Lung (tissue), 11 donors: ENCODE measurements at regions not wholly inside any gene's neighbourhood (a gene's known extent, or its start where the extent isn't known, plus 50 kb on each side); places are given as distances from the start of the nearest gene placed in this dataset.

Experiments used
- ATAC-seq: fragments of 200-7000 bp; cut with Tn5 transposase; one replicate; pipeline ENCODE4 v1.9.1; 2020; ENCODE audit warnings: moderate number of reproducible peaks; ENCODE audit not compliant: insufficient read depth, low FRiP score
- DNase-seq, 3 donors: peaks; one replicate each; pipeline ENCODE4 v3.0.0-alpha.2; 2013 to 2017
- H3K27ac ChIP-seq, 2 donors: one replicate each; pipeline ENCODE4 v1.5.1; 2013; ENCODE audit warnings: mild to moderate bottlenecking in 2 of 2, moderate library complexity in 2 of 2, control low read depth in 1 of 2, inconsistent platforms in 1 of 2, low read depth in 1 of 2, low read length in 1 of 2
- H3K27me3 ChIP-seq, 3 donors: one replicate each; pipeline ENCODE4 v1.5.1; 2013; ENCODE audit warnings: low read length in 2 of 3; ENCODE audit not compliant: control insufficient read depth in 3 of 3, insufficient read depth in 3 of 3
- H3K36me3 ChIP-seq, 4 donors: one replicate each; pipeline ENCODE4 v1.5.1; 2013; ENCODE audit warnings: low read length in 4 of 4, mild to moderate bottlenecking in 1 of 4, moderate library complexity in 1 of 4; ENCODE audit not compliant: control insufficient read depth in 4 of 4, insufficient read depth in 4 of 4
- H3K4me1 ChIP-seq, 5 donors: one replicate each; pipeline ENCODE4 v1.5.1; 2013; ENCODE audit warnings: low read length in 5 of 5, mild to moderate bottlenecking in 2 of 5, moderate library complexity in 1 of 5; ENCODE audit not compliant: control insufficient read depth in 5 of 5, insufficient read depth in 5 of 5
- H3K4me3 ChIP-seq: one replicate; pipeline ENCODE4 v1.5.1; 2013; ENCODE audit warnings: mild to moderate bottlenecking, control low read depth, moderate library complexity
- H3K9ac ChIP-seq, 2 donors: one replicate each; pipeline ENCODE4 v1.5.1; 2013; ENCODE audit warnings: low read length in 2 of 2, control low read depth in 1 of 2; ENCODE audit not compliant: insufficient read depth in 1 of 2
- H3K9me3 ChIP-seq, 4 donors: one replicate each; pipeline ENCODE4 v1.5.1; 2013; ENCODE audit warnings: low read length in 3 of 4, mild to moderate bottlenecking in 1 of 4, moderate library complexity in 1 of 4; ENCODE audit not compliant: control insufficient read depth in 4 of 4, insufficient read depth in 3 of 4
- CTCF ChIP-seq: IDR thresholded peaks from 2 replicates; pipeline ENCODE4 v1.5.1; 2012; ENCODE audit warnings: mild to moderate bottlenecking; ENCODE audit errors: control extremely low read depth, extremely low read depth
- WGBS, 2 donors: extraction: QIAGEN DNeasy Blood & Tissue Kit; methylation state at CpG; one replicate each; pipeline ENCODE4 v1.1.7; 2013; 5-methylcytosine and 5-hydroxymethylcytosine counted together
- donor health status: control.
- donor health status: control.
- donor health status: Bipolar disorder and iron deficiency.
- donor health status: healthy.
- donor health status: DM: yes; HTN: yes; CAD: no.

DNA sequence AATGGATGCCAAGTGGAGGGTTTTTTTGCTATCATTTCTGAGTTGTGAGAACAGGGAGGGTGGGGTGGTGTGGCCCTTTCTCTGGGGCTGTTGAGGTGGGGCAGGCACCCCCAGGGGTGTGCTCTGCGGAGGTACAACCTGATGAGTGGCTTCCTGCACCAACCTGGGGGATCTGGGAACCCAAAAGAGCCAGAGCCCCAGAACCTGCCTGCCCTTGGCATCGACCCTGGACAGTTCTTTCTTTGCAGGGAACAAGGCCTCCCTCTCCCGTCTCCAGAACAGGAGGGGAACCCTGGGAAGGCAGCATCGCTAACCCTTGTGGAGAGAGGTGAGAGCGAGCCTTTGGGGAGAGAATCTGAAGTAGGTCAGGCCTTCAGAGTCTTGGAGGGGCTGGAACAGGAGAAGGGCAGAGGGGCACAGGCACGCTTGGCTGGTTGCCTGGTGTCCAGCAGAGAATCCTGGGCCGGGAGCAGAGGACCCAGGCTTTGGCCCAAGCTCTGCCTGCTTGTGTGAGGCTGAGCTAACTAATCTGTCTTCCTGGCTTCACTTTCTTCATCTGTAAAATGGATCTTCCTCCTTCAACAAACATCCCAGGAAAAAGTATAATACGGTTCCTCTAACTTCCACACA, 84.9 kb downstream of the RHOB start:
- no peak overlapping the region for H3K27ac ChIP-seq
- H3K4me3 ChIP-seq, result no peak overlapping the region
- H3K27me3 ChIP-seq, result no peaks in the 10 kb centered on the region
- WGBS, 2 donors, result 69 to 74% methylated on average over 8 of the region's 8 CpGs
- no peak for TF ChIP-seq CTCF
- no peak overlapping the region for H3K9ac ChIP-seq
- peaks cover 0 to 16% (median 6%) of the 10 kb centered on the region in 5 donors for H3K4me1 ChIP-seq
- DNase-seq, result no peak
- ATAC-seq, result no peak
- H3K36me3 ChIP-seq, result no peaks in the 10 kb centered on the region
- H3K9me3 ChIP-seq, result no peaks in the 10 kb centered on the region

DNA sequence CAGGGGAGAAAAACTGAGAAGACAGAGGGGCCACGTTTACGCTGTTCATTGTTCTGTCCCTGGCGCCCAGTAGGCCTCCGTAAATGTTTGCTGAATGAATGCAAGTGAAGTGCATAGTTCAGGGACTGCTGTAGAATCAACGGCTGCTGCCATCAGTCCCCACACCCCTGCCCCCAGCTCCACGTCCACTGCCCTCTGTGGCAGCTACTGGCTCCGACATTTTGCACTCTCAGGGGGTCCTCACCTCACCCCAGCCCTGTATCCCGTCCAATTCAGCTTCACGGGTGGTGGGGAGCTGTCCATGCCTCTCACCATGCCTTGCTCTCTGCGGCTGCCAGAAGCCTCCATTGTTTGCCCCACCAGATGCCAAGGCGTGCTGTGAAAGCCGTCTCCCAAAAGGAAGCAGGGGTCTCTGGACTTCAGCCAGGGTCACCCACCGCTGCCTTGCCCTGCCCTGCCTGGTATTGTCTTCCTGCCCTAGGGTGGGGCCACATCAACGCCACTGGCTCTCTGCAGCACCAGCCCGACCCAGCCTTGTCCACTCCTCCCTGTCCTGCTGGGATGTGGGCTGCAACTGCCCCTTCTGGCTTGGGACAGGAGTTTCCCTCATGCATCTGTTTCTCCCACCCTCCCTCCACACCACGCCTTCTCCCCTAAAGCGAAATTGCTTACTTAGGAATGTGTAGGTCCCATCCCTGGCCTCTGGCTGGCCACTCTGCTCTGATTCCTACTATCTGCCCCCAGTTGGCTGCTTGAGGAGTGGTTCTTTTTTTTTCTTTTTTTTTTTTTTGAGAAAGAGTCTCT, 86.0 kb downstream of the RHOB start:
- Histone ChIP-seq H3K4me3 (no peak overlapping the region), H3K9ac (no peak overlapping the region), H3K4me1 (peaks cover 0 to 10% (median 5%) of the 10 kb centered on the region in 5 donors), H3K27ac (no peak overlapping the region), H3K36me3 (no peaks in the 10 kb centered on the region), H3K9me3 (no peaks in the 10 kb centered on the region), H3K27me3 (no peaks in the 10 kb centered on the region)
- TF ChIP-seq CTCF, result no peak
- 71 to 73% methylated on average over 17 of the region's 17 CpGs for WGBS, 2 donors
- ATAC-seq, result peak; percentile 15
- DNase-seq, result peak; percentile 36 to 47 (median 37)

GRCh38 chr2:20533993-20534622, 87.2 kb downstream of the RHOB start:
- Histone ChIP-seq H3K27me3 (no peaks in the 10 kb centered on the region), H3K4me3 (no peak overlapping the region), H3K9ac (no peak overlapping the region), H3K4me1 (peaks cover 0 to 10% (median 5%) of the 10 kb centered on the region in 5 donors), H3K27ac (no peak overlapping the region), H3K9me3 (no peaks in the 10 kb centered on the region), H3K36me3 (no peaks in the 10 kb centered on the region)
- ATAC-seq (no peak), DNase-seq (no peak)
- TF ChIP-seq CTCF, result no peak
- WGBS, 2 donors, result 88 to 95% methylated on average over 10 of the region's 10 CpGs
